A673 (cell line): ENCODE measurements at regions not wholly inside any gene's neighbourhood (a gene's known extent, or its start where the extent isn't known, plus 50 kb on each side); places are given as distances from the start of the nearest gene placed in this dataset.

ENCODE experiments used
- BruUV-seq: library from RNA; stranded (reverse); fragments of 400-500 nt; replicated peaks from 2 replicates; lab custom pipeline; 2021; lab: Mats Ljungman, UMichigan
- CTCF ChIA-PET: fragments of 300-600 bp; sonication (Branson Sonifier 250); formaldehyde crosslinking; loops from one replicate; lab custom pipeline; 2022; ENCODE audit warnings: antibody characterized with exemption; lab: Charles Lee
- POLR2A ChIA-PET: fragments of 300-600 bp; sonication (Branson Sonifier 250); formaldehyde crosslinking; loops from one replicate; lab custom pipeline; 2022; ENCODE audit warnings: antibody characterized with exemption; ENCODE audit not compliant: low non-redundant PET; lab: Charles Lee
- DNase-seq: peaks from one replicate; pipeline ENCODE4 v3.0.0-alpha.2; 2015; ENCODE audit warnings: low spot score
- H3K27ac ChIP-seq: fragments of 200-600 bp; sonication (generic); 2 replicates; pipeline ENCODE4 v1.5.1; 2016; ENCODE audit warnings: mixed run types, low read depth, mild to moderate bottlenecking, mixed read lengths, antibody characterized with exemption, low read length; ENCODE audit not compliant: poor library complexity, severe bottlenecking
- H3K27me3 ChIP-seq: fragments of 200-600 bp; sonication (generic); replicated peaks from 2 replicates; pipeline ENCODE4 v1.6.1; 2017; ENCODE audit warnings: mixed run types, low read depth, mild to moderate bottlenecking, mixed read lengths, antibody characterized with exemption, low read length; ENCODE audit not compliant: insufficient read depth, poor library complexity
- H3K36me3 ChIP-seq: fragments of 200-600 bp; sonication (generic); 2 replicates; pipeline ENCODE4 v1.6.1; 2016; ENCODE audit warnings: mixed run types, mild to moderate bottlenecking, mixed read lengths, antibody characterized with exemption, low read length; ENCODE audit not compliant: insufficient read depth, poor library complexity, severe bottlenecking
- H3K4me1 ChIP-seq: fragments of 200-600 bp; sonication (generic); 2 replicates; pipeline ENCODE4 v1.6.1; 2017; ENCODE audit warnings: mixed run types, mild to moderate bottlenecking, mixed read lengths, antibody characterized with exemption, low read length; ENCODE audit not compliant: insufficient read depth, poor library complexity, severe bottlenecking
- H3K4me3 ChIP-seq: fragments of 200-600 bp; sonication (generic); 2 replicates; pipeline ENCODE4 v1.5.1; 2016; ENCODE audit warnings: low read depth, mixed run types, mild to moderate bottlenecking, mixed read lengths, low read length; ENCODE audit not compliant: poor library complexity, severe bottlenecking
- H3K9me3 ChIP-seq: fragments of 200-600 bp; sonication (generic); 2 replicates; pipeline ENCODE4 v1.6.1; 2016; ENCODE audit warnings: mixed run types, low read depth, mild to moderate bottlenecking, mixed read lengths, antibody characterized with exemption, low read length; ENCODE audit not compliant: poor library complexity, severe bottlenecking
- EZH2 ChIP-seq: fragments of 200-600 bp; sonication (generic); IDR thresholded peaks from 2 replicates; pipeline ENCODE4 v1.6.1; 2017; ENCODE audit warnings: borderline replicate concordance, low read depth, mild to moderate bottlenecking, mixed read lengths, antibody characterized with exemption, low read length; ENCODE audit not compliant: poor library complexity, severe bottlenecking
- intact Hi-C: fragments of 100-400 bp; cut with micrococcal nuclease; formaldehyde crosslinking; loops from one replicate; pipeline ENCODE4 v1.10.0; 2022; ENCODE audit not compliant: unreplicated experiment
- TF ChIP-seq, protein P1 (sequence below): fragments of 300-800, 200-600 bp; sonication (generic); conservative IDR thresholded peaks from 2 replicates; pipeline ENCODE4 v1.5.1; 2017; ENCODE audit warnings: low read depth, mild to moderate bottlenecking, antibody characterized with exemption, low read length, moderate library complexity, mixed read lengths

DNA sequence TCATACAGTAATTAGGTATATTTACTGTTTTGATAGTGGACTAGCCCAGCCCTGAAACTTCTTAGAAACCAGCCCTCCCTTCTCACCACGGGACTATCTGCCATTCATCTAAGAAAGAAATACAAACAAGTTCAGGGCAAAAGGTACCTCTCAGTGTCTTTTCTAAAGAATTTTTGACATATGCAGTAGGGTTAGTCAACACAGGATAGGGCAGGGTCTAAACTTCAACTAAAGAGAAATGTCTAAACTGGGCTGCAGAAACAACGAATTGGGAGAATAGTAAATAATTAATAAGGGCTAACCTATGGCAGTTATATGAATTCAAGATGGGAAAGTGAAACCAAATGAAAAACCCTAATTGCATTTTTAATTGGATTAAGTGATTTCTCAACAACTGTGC, 496.6 kb downstream of the INHBA start:
- CTCF ChIA-PET = no interaction called here

DNA sequence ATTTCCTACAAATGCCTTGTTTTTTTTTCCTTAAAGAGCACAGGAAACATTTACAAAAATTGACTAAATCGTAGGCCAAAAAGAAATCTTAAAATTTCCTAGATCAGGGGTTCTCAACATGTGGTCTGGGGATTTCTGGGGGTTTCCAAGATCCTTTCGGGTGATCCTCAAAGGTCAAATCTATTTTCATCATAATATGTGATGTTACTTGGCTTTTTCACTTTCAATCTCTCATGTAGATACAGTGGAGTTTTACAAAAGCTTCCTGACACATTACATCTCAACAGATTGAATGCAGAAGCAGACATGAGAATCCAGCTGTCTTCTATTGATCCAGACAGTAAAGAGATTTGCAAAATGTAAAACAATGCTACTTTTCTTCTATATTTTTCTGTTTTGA, 497.3 kb downstream of the INHBA start:
- CTCF ChIA-PET = no interaction called here
- intact Hi-C loops = no loop called here
- H3K36me3 ChIP-seq = no peaks in the 10 kb centered on the region
- DNase-seq = no peak
- BruUV-seq = no TSS peak
- H3K9me3 ChIP-seq = no peaks in the 10 kb centered on the region
- no peak for TF ChIP-seq EZH2
- TF ChIP-seq, protein P1, sequence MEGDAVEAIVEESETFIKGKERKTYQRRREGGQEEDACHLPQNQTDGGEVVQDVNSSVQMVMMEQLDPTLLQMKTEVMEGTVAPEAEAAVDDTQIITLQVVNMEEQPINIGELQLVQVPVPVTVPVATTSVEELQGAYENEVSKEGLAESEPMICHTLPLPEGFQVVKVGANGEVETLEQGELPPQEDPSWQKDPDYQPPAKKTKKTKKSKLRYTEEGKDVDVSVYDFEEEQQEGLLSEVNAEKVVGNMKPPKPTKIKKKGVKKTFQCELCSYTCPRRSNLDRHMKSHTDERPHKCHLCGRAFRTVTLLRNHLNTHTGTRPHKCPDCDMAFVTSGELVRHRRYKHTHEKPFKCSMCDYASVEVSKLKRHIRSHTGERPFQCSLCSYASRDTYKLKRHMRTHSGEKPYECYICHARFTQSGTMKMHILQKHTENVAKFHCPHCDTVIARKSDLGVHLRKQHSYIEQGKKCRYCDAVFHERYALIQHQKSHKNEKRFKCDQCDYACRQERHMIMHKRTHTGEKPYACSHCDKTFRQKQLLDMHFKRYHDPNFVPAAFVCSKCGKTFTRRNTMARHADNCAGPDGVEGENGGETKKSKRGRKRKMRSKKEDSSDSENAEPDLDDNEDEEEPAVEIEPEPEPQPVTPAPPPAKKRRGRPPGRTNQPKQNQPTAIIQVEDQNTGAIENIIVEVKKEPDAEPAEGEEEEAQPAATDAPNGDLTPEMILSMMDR = no peak
- POLR2A ChIA-PET = no interaction called here
- H3K27ac ChIP-seq = no peak overlapping the region
- H3K4me3 ChIP-seq = no peak overlapping the region
- H3K27me3 ChIP-seq = peaks cover 9% of the 10 kb centered on the region
- H3K4me1 ChIP-seq = no peaks in the 10 kb centered on the region

More for the DNA sequence above, 496.6 kb downstream of the INHBA start:
- TF ChIP-seq EZH2 = no peak
- TF ChIP-seq, protein P1 = no peak
- intact Hi-C loops = no loop called here
- BruUV-seq = no TSS peak
- POLR2A ChIA-PET = no interaction called here
- peaks cover 9% of the 10 kb centered on the region for H3K27me3 ChIP-seq
- H3K27ac ChIP-seq = no peak overlapping the region
- no peaks in the 10 kb centered on the region for H3K4me1 ChIP-seq
- no peak for DNase-seq
- no peak overlapping the region for H3K4me3 ChIP-seq
- no peaks in the 10 kb centered on the region for H3K36me3 ChIP-seq
- H3K9me3 ChIP-seq = no peaks in the 10 kb centered on the region

DNA sequence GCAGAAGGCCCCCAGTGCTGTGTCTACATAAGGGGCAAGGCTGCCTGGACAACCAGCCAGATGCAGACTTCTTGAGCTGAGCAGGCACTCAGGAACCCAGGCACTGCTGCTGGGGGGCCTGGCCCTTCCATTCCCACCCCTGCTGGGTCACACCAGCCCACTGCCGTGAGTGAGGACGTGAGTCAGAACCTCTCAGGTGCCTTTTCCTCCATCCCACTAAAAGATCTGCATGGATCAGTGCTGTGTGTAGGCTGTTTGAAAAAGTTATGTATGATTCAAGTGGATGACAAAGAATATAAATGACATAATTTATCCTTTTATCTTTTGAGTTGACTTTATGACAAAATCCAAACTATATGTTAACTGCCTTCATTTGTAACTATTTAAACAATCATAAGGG, 499.3 kb downstream of the INHBA start:
- DNase-seq = no peak
- POLR2A ChIA-PET = no interaction called here
- H3K9me3 ChIP-seq = no peaks in the 10 kb centered on the region
- TF ChIP-seq, protein P1 = no peak
- TF ChIP-seq EZH2 = no peak
- CTCF ChIA-PET = no interaction called here
- no peak overlapping the region for H3K4me3 ChIP-seq
- H3K27me3 ChIP-seq = no peaks in the 10 kb centered on the region
- H3K27ac ChIP-seq = no peak overlapping the region
- intact Hi-C loops = no loop called here
- no TSS peak for BruUV-seq
- no peaks in the 10 kb centered on the region for H3K4me1 ChIP-seq
- H3K36me3 ChIP-seq = no peaks in the 10 kb centered on the region
